Activated CD4-positive, alpha-beta T cell treated with anti-CD3 and anti-CD28 coated beads, Interleukin-2, amount 10 ng/mL, durations not matched to agents 24 days and 14 days (primary cell): ENCODE measurements at regions not wholly inside any gene's neighbourhood (a gene's known extent, or its start where the extent isn't known, plus 50 kb on each side); places are given as distances from the start of the nearest gene placed in this dataset.

Experiments used
- DNase-seq: peaks from one replicate; pipeline ENCODE4 v3.0.0; 2022
- H3K27ac Mint-ChIP-seq: one replicate; pipeline ENCODE4 v1.8.0; 2022; ENCODE audit warnings: mild to moderate bottlenecking, mixed read lengths
- H3K27me3 Mint-ChIP-seq: one replicate; pipeline ENCODE4 v1.8.0; 2022; ENCODE audit warnings: mixed read lengths
- H3K36me3 Mint-ChIP-seq: one replicate; pipeline ENCODE4 v1.8.0; 2022; ENCODE audit warnings: low read depth, mild to moderate bottlenecking, mixed read lengths
- H3K4me1 Mint-ChIP-seq: one replicate; pipeline ENCODE4 v1.8.0; 2021; ENCODE audit warnings: mixed read lengths
- H3K4me3 Mint-ChIP-seq: one replicate; pipeline ENCODE4 v1.8.0; 2022; ENCODE audit warnings: mild to moderate bottlenecking, moderate library complexity, mixed read lengths
- H3K9me3 Mint-ChIP-seq: one replicate; pipeline ENCODE4 v1.8.0; 2021; ENCODE audit warnings: mixed read lengths
- intact Hi-C: fragments of 100-400 bp; cut with micrococcal nuclease; formaldehyde crosslinking; loops from one replicate; pipeline ENCODE4 v1.15.1; 2023

GRCh38 chr13:59601993-59602392, 561.7 kb downstream of the DIAPH3 start:
- H3K4me1 Mint-ChIP-seq, result no peaks in the 10 kb centered on the region

GRCh38 chr13:59603646-59604045, 560.1 kb downstream of the DIAPH3 start:
- H3K9me3 Mint-ChIP-seq, result peaks cover 6% of the 10 kb centered on the region
- no peak for DNase-seq
- H3K36me3 Mint-ChIP-seq, result no peaks in the 10 kb centered on the region
- no peaks in the 10 kb centered on the region for H3K4me1 Mint-ChIP-seq
- no peak overlapping the region for H3K4me3 Mint-ChIP-seq
- H3K27me3 Mint-ChIP-seq, result no peaks in the 10 kb centered on the region
- intact Hi-C loops, result no loop called here
- no peak overlapping the region for H3K27ac Mint-ChIP-seq

More at GRCh38 chr13:59601993-59602392, 561.7 kb downstream of the DIAPH3 start:
- no peak for DNase-seq
- no peak overlapping the region for H3K27ac Mint-ChIP-seq
- peaks cover 6% of the 10 kb centered on the region for H3K9me3 Mint-ChIP-seq
- H3K4me3 Mint-ChIP-seq, result no peak overlapping the region
- no peaks in the 10 kb centered on the region for H3K36me3 Mint-ChIP-seq
- intact Hi-C loops, result no loop called here
- H3K27me3 Mint-ChIP-seq, result no peaks in the 10 kb centered on the region

DNA sequence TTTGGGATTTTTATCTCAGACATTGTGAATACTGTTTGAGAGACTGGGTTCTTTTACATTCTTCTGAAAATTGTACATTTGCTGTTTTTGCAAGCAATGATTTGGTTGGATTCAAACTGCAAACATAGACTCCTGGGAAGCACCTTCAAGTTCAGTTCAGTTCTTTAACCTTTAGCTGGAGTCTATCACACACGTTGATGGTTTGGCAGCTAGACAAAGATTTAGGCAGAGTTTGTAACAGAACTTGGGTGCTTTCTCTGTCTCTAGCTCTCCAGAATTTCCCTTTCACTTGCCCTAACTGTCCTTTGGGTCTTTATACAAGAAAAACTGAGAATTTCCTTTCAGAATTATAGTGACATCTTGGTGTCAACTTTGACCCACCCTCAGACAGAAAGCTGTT, 556.6 kb downstream of the DIAPH3 start:
- no peak overlapping the region for H3K27ac Mint-ChIP-seq
- no peaks in the 10 kb centered on the region for H3K36me3 Mint-ChIP-seq
- no peaks in the 10 kb centered on the region for H3K9me3 Mint-ChIP-seq
- H3K27me3 Mint-ChIP-seq, result no peaks in the 10 kb centered on the region
- no peaks in the 10 kb centered on the region for H3K4me1 Mint-ChIP-seq
- H3K4me3 Mint-ChIP-seq, result no peak overlapping the region
- DNase-seq, result no peak
- intact Hi-C loops, result no loop called here

DNA sequence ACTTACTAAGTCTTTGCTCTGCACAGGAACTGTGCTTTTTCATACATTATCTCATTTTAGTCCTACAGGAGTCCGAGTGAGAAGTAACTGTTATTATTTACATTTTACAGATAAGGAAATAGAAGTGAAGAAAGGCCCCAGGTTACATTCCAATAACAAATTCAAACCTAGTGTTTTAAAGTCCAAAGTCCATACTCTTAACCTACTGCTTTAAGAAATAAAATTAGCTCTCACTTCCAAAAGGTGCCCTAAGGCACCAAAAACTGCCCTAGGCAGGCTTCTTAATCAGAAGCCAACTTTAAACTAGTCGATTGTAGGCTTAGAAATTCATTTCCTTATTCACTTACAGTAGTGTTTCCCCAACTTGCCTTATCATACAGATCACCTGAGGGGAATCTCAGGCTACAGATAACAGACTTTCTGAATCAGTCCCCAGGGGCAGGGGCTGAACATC, 555.9 kb downstream of the DIAPH3 start:
- Mint-ChIP-seq H3K4me1 (no peaks in the 10 kb centered on the region), H3K27ac (no peak overlapping the region), H3K4me3 (no peak overlapping the region), H3K9me3 (no peaks in the 10 kb centered on the region), H3K27me3 (no peaks in the 10 kb centered on the region), H3K36me3 (no peaks in the 10 kb centered on the region)
- DNase-seq, result no peak
- intact Hi-C loops, result no loop called here

- Mint-ChIP-seq H3K4me3 (no peak overlapping the region), H3K36me3 (no peaks in the 10 kb centered on the region), H3K27me3 (no peaks in the 10 kb centered on the region), H3K4me1 (no peaks in the 10 kb centered on the region), H3K9me3 (no peaks in the 10 kb centered on the region), H3K27ac (no peak overlapping the region)
- DNase-seq, result no peak
- intact Hi-C loops, result no loop called here
These were observed 554.3 kb downstream of the DIAPH3 start for GRCh38 chr13:59609421-59609820.
